K562 (cell line): ENCODE measurements at regions not wholly inside any gene's neighbourhood (a gene's known extent, or its start where the extent isn't known, plus 50 kb on each side); places are given as distances from the start of the nearest gene placed in this dataset.
"Not testable (repeated sequence)": the region's sequence is repeated elsewhere in the genome, so short reads cannot be mapped to it uniquely, and the experiment has no call there.

Experiments used
- BHLHE40 ChIP-seq: IDR thresholded peaks from 2 replicates; pipeline ENCODE4 v1.6.1; 2011; ENCODE audit warnings: low read length, improper control_type of control experiment
- HIVEP1 ChIP-seq: fragments of 250-450 bp; sonication (Bioruptor Pico); IDR thresholded peaks from 2 replicates; pipeline ENCODE4 v1.4.0; 2020; ENCODE audit warnings: mild to moderate bottlenecking
- MAFK ChIP-seq: IDR thresholded peaks from 2 replicates; pipeline ENCODE4 v1.6.1; 2011; ENCODE audit warnings: low read length, improper control_type of control experiment
- MYBL2 ChIP-seq, 2 experiments: fragments of 450-650 bp in 1 of 2; sonication (generic) in 1 of 2; formaldehyde crosslinking in 1 of 2; IDR thresholded peaks; 2 replicates each; pipeline versions ENCODE4 v1.6.1 to v1.8.1; 2017 to 2022; ENCODE audit warnings: borderline replicate concordance in 1 of 2, inconsistent platforms in 1 of 2, low read depth in 1 of 2, mild to moderate bottlenecking in 1 of 2, missing genetic modification reagents in 1 of 2, moderate library complexity in 1 of 2
- NCOR1 ChIP-seq: fragments of 450-650 bp; IDR thresholded peaks from 2 replicates; pipeline ENCODE4 v1.6.1; 2016; ENCODE audit warnings: mild to moderate bottlenecking, moderate library complexity
- NEUROD1 ChIP-seq: fragments of 150-350 bp; IDR thresholded peaks from 2 replicates; pipeline ENCODE4 v1.6.1; 2014; ENCODE audit warnings: borderline replicate concordance, low read length, low read depth; ENCODE audit not compliant: partially characterized antibody
- ZFP30 ChIP-seq: fragments of 250-450 bp; sonication (Bioruptor Pico); IDR thresholded peaks from 2 replicates; pipeline ENCODE4 v1.8.0; 2022; ENCODE audit warnings: moderate library complexity, mild to moderate bottlenecking, inconsistent platforms, borderline replicate concordance
- ZNF253 ChIP-seq: fragments of 250-450 bp; sonication (Bioruptor Pico); conservative IDR thresholded peaks from 2 replicates; pipeline ENCODE4 v1.6.1; 2021; ENCODE audit warnings: mild to moderate bottlenecking
- TF ChIP-seq, protein P1 (sequence below), 2 experiments: fragments of 200-800 bp in 1 of 2; sonication (Bioruptor generic) in 1 of 2; sonication (generic) in 1 of 2; formaldehyde crosslinking in 1 of 2; IDR thresholded peaks in 1 of 2; conservative IDR thresholded peaks in 1 of 2; 2 replicates each; pipeline versions ENCODE4 v1.5.0 to v1.6.1; 2016 to 2020; ENCODE audit warnings: missing compliant biosample characterization in 1 of 2, missing genetic modification characterization in 1 of 2, missing genetic modification reagents in 1 of 2

DNA sequence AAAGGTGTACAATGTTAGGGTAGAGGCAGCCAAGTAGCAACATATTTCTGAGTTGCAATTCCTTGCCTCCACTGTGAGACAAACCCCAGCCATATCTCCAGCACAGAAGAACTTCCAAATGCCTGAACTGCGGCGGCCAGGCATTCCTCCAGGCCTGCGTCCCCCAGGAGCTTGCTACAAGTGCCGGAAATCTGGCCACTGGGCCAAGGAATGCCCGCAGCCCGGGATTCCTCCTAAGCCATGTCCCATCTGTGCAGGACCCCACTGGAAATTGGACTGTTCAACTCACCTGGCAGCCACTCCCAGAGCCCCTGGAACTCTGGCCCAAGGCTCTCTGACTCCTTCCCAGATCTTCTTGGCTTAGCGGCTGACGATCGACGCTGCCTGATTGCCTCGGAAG lies 130.0 kb downstream of the RAB38 start:
- TF ChIP-seq, protein P1, sequence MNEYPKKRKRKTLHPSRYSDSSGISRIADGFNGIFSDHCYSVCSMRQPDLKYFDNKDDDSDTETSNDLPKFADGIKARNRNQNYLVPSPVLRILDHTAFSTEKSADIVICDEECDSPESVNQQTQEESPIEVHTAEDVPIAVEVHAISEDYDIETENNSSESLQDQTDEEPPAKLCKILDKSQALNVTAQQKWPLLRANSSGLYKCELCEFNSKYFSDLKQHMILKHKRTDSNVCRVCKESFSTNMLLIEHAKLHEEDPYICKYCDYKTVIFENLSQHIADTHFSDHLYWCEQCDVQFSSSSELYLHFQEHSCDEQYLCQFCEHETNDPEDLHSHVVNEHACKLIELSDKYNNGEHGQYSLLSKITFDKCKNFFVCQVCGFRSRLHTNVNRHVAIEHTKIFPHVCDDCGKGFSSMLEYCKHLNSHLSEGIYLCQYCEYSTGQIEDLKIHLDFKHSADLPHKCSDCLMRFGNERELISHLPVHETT (CRISPR knock-in tag; conservative IDR thresholded peaks at IDR 0.05 in 1 of 2, IDR thresholded peaks at IDR 0.05 in 1 of 2) = not testable (repeated sequence)
- TF ChIP-seq MAFK; NCOR1; MYBL2 (IDR thresholded peaks at IDR 0.05; ENCODE audit: low read depth); MYBL2 (CRISPR knock-in tag; IDR thresholded peaks at IDR 0.05; ENCODE audit: borderline replicate concordance); NEUROD1; ZNF253 (CRISPR knock-in tag); ZFP30 (CRISPR knock-in tag); BHLHE40; HIVEP1: not testable (repeated sequence)
